GM23338 (cell line): ENCODE measurements at regions not wholly inside any gene's neighbourhood (a gene's known extent, or its start where the extent isn't known, plus 50 kb on each side); places are given as distances from the start of the nearest gene placed in this dataset.

Experiments used
- ATAC-seq: fragments of 200-7000 bp; cut with Tn5 transposase; 3 replicates; pipeline ENCODE4 v1.9.1; 2020
- DNase-seq: peaks from one replicate; pipeline ENCODE4 v3.0.0-alpha.2; 2015; ENCODE audit warnings: low spot score
- H2AFZ ChIP-seq: fragments of 200-600 bp; sonication (generic); 2 replicates; pipeline ENCODE4 v1.8.0; 2016; ENCODE audit warnings: antibody characterized with exemption, mild to moderate bottlenecking, moderate library complexity
- H3F3A ChIP-seq: fragments of 200-600 bp; sonication (generic); replicated peaks from 2 replicates; pipeline ENCODE4 v1.8.0; 2017; ENCODE audit warnings: antibody characterized with exemption, mixed run types, low read depth
- H3K27ac ChIP-seq: fragments of 200-600 bp; sonication (generic); 2 replicates; pipeline ENCODE4 v1.6.1; 2016; ENCODE audit warnings: low read depth
- H3K27me3 ChIP-seq: fragments of 200-600 bp; sonication (generic); 2 replicates; pipeline ENCODE4 v1.8.0; 2016; ENCODE audit warnings: mild to moderate bottlenecking, mixed run types, moderate library complexity; ENCODE audit not compliant: insufficient read depth
- H3K36me3 ChIP-seq: fragments of 200-600 bp; sonication (generic); 2 replicates; pipeline ENCODE4 v1.8.0; 2016; ENCODE audit warnings: mild to moderate bottlenecking; ENCODE audit not compliant: insufficient read depth
- H3K4me1 ChIP-seq: fragments of 200-600 bp; sonication (generic); 2 replicates; pipeline ENCODE4 v1.8.0; 2016; ENCODE audit warnings: mild to moderate bottlenecking, moderate library complexity; ENCODE audit not compliant: insufficient read depth
- H3K4me2 ChIP-seq: fragments of 200-600 bp; sonication (generic); 2 replicates; pipeline ENCODE4 v1.7.1; 2017; ENCODE audit warnings: mixed run types
- H3K4me3 ChIP-seq: fragments of 200-600 bp; sonication (generic); 2 replicates; pipeline ENCODE4 v1.6.1; 2016; ENCODE audit warnings: mixed run types
- H3K79me2 ChIP-seq: fragments of 200-600 bp; sonication (generic); replicated peaks from 2 replicates; pipeline ENCODE4 v1.8.0; 2017; ENCODE audit warnings: mild to moderate bottlenecking; ENCODE audit not compliant: insufficient read depth
- H3K9me2 ChIP-seq: fragments of 200-600 bp; sonication (generic); 2 replicates; pipeline ENCODE4 v1.8.0; 2017; ENCODE audit not compliant: insufficient read depth
- H4K20me1 ChIP-seq: fragments of 200-600 bp; sonication (generic); replicated peaks from 2 replicates; pipeline ENCODE4 v1.8.0; 2017; ENCODE audit warnings: mild to moderate bottlenecking; ENCODE audit not compliant: insufficient read depth
- H3K27ac Mint-ChIP-seq: 2 replicates; pipeline ENCODE4 v1.8.0; 2020; ENCODE audit warnings: inconsistent platforms, mild to moderate bottlenecking, moderate library complexity, mixed read lengths
- H3K27me3 Mint-ChIP-seq: 3 replicates; pipeline ENCODE4 v1.8.0; 2022; ENCODE audit warnings: low read depth, mild to moderate bottlenecking, moderate library complexity, mixed read lengths, inconsistent platforms; ENCODE audit not compliant: insufficient read depth, poor library complexity
- H3K36me3 Mint-ChIP-seq: 3 replicates; pipeline ENCODE4 v1.8.0; 2021; ENCODE audit warnings: low read depth, mild to moderate bottlenecking, inconsistent platforms, moderate library complexity, mixed read lengths
- H3K4me1 Mint-ChIP-seq: 3 replicates; pipeline ENCODE4 v1.8.0; 2020; ENCODE audit warnings: mild to moderate bottlenecking, inconsistent platforms, mixed read lengths
- H3K4me3 Mint-ChIP-seq: 3 replicates; pipeline ENCODE4 v1.8.0; 2021; ENCODE audit warnings: moderate library complexity, mild to moderate bottlenecking, inconsistent platforms, mixed read lengths
- H3K9me3 Mint-ChIP-seq: 3 replicates; pipeline ENCODE4 v1.8.0; 2020; ENCODE audit warnings: moderate library complexity, mild to moderate bottlenecking, inconsistent platforms, mixed read lengths
- CREB1 ChIP-seq: fragments of 250-450 bp; sonication (Bioruptor Pico); IDR thresholded peaks from 2 replicates; pipeline ENCODE4 v1.5.0; 2020; ENCODE audit warnings: low read depth, mild to moderate bottlenecking, moderate library complexity
- CTCF ChIP-seq, 2 experiments: fragments of 200-600 bp in 1 of 2; sonication (generic) in 1 of 2; conservative IDR thresholded peaks; 2 replicates each; pipeline versions ENCODE4 v1.5.1 to v1.6.1; 2016 to 2017; ENCODE audit warnings: antibody characterized with exemption in 2 of 2, low read depth in 2 of 2, mild to moderate bottlenecking in 2 of 2, moderate library complexity in 1 of 2
- ETS1 ChIP-seq: IDR thresholded peaks from 2 replicates; pipeline ENCODE4 v1.6.1; 2016; ENCODE audit warnings: antibody characterized with exemption
- EZH2 ChIP-seq: fragments of 200-600 bp; sonication (generic); IDR thresholded peaks from one replicate; pipeline ENCODE4 v1.8.0; 2017; ENCODE audit warnings: antibody characterized with exemption, mild to moderate bottlenecking, low read depth; ENCODE audit not compliant: unreplicated experiment
- EZH2phosphoT487 ChIP-seq: fragments of 200-600 bp; sonication (generic); IDR thresholded peaks from one replicate; pipeline ENCODE4 v1.8.1; 2018; ENCODE audit warnings: antibody characterized with exemption; ENCODE audit not compliant: unreplicated experiment
- JUNB ChIP-seq: IDR thresholded peaks from one replicate; pipeline ENCODE4 v1.6.1; 2016; ENCODE audit warnings: antibody characterized with exemption; ENCODE audit not compliant: unreplicated experiment
- NANOG ChIP-seq: IDR thresholded peaks from 2 replicates; pipeline ENCODE4 v1.6.1; 2016; ENCODE audit warnings: antibody characterized with exemption, borderline replicate concordance
- POLR2AphosphoS5 ChIP-seq: IDR thresholded peaks from 2 replicates; pipeline ENCODE4 v1.6.1; 2016; ENCODE audit warnings: antibody characterized with exemption, low read depth
- REST ChIP-seq: IDR thresholded peaks from one replicate; pipeline ENCODE4 v1.6.1; 2018; ENCODE audit warnings: antibody characterized with exemption; ENCODE audit not compliant: unreplicated experiment
- STAT1 ChIP-seq: IDR thresholded peaks from one replicate; pipeline ENCODE4 v1.6.1; 2016; ENCODE audit warnings: antibody characterized with exemption; ENCODE audit not compliant: unreplicated experiment
- ZNF114 ChIP-seq: fragments of 250-450 bp; sonication (Bioruptor Pico); IDR thresholded peaks from 2 replicates; pipeline ENCODE4 v1.5.0; 2020; ENCODE audit warnings: mild to moderate bottlenecking, moderate library complexity
- ZNF331 ChIP-seq: fragments of 250-450 bp; sonication (Bioruptor Pico); IDR thresholded peaks from 2 replicates; pipeline ENCODE4 v1.5.0; 2020; ENCODE audit warnings: low read depth, mild to moderate bottlenecking, moderate library complexity
- ZNF462 ChIP-seq: fragments of 250-450 bp; sonication (Bioruptor Pico); IDR thresholded peaks from 2 replicates; pipeline ENCODE4 v1.5.0; 2020; ENCODE audit warnings: mild to moderate bottlenecking, moderate library complexity

GRCh38 chr2:8122520-8122919 is 559.3 kb upstream of the ID2 start:
- Histone ChIP-seq H3K4me2 (no peak overlapping the region), H3K27ac (no peak overlapping the region), H3K4me1 (peaks cover 4% of the 10 kb centered on the region; the same call in 1 of the 2 replicates), H3K36me3 (no peaks in the 10 kb centered on the region), H2AFZ (peak overlapping the region; percentile 52; the same call in 1 of the 2 replicates), H3K27me3 (no peaks in the 10 kb centered on the region), H3K4me3 (no peak overlapping the region), H3F3A (no peaks in the 10 kb centered on the region), H3K9me2 (0 out of 2 replicates have a peak, but pooled peaks cover 7% of the 10 kb centered on the region), H4K20me1 (no peaks in the 10 kb centered on the region), H3K79me2 (no peaks in the 10 kb centered on the region)
- Mint-ChIP-seq H3K27ac (no peak overlapping the region), H3K27me3 (peaks cover 5% of the 10 kb centered on the region), H3K4me1 (peaks cover 11% of the 10 kb centered on the region), H3K36me3 (peaks cover 3% of the 10 kb centered on the region; the same call in 2 of the 3 replicates), H3K9me3 (peaks cover 4% of the 10 kb centered on the region; the same call in 1 of the 3 replicates), H3K4me3 (no peak overlapping the region)
- ATAC-seq (no peak), DNase-seq (no peak)
- TF ChIP-seq JUNB (no peak), ETS1 (no peak), CTCF (conservative IDR thresholded peaks at IDR 0.05; ENCODE audit: low read depth in 2 of 2) (no peak), ZNF462 (CRISPR knock-in tag) (no peak), EZH2phosphoT487 (no peak), POLR2AphosphoS5 (no peak), EZH2 (no peak), ZNF331 (CRISPR knock-in tag) (no peak), REST (no peak), STAT1 (no peak), CREB1 (CRISPR knock-in tag) (no peak), NANOG (no peak), ZNF114 (no peak)
